Adipocyte (in vitro differentiated cells): ENCODE measurements at regions not wholly inside any gene's neighbourhood (a gene's known extent, or its start where the extent isn't known, plus 50 kb on each side); places are given as distances from the start of the nearest gene placed in this dataset.
"Not testable (repeated sequence)": the region's sequence is repeated elsewhere in the genome, so short reads cannot be mapped to it uniquely, and the experiment has no call there.

Experiments
- DNase-seq: peaks from one replicate; pipeline ENCODE4 v3.0.0-alpha.2; 2015; ENCODE audit warnings: low read depth
- H3K27me3 ChIP-seq: replicated peaks from 2 replicates; pipeline ENCODE4 v1.7.0; 2013; ENCODE audit warnings: mild to moderate bottlenecking, low read length, moderate library complexity; ENCODE audit not compliant: control insufficient read depth, insufficient read depth
- H3K36me3 ChIP-seq: 2 replicates; pipeline ENCODE4 v1.7.0; 2013; ENCODE audit warnings: low read length, mild to moderate bottlenecking, moderate library complexity; ENCODE audit not compliant: control insufficient read depth, insufficient read depth, severe bottlenecking
- H3K4me1 ChIP-seq: 2 replicates; pipeline ENCODE4 v1.7.0; 2013; ENCODE audit warnings: mild to moderate bottlenecking, low read length, moderate library complexity; ENCODE audit not compliant: control insufficient read depth, insufficient read depth
- H3K4me3 ChIP-seq: 2 replicates; pipeline ENCODE4 v1.7.0; 2013; ENCODE audit warnings: mild to moderate bottlenecking, low read length, moderate library complexity
- H3K9ac ChIP-seq: 2 replicates; pipeline ENCODE4 v1.7.0; 2013; ENCODE audit warnings: mild to moderate bottlenecking, low read length, moderate library complexity
- H3K9me3 ChIP-seq: 2 replicates; pipeline ENCODE4 v1.7.0; 2013; ENCODE audit warnings: mild to moderate bottlenecking, low read length, moderate library complexity; ENCODE audit not compliant: control insufficient read depth

DNA sequence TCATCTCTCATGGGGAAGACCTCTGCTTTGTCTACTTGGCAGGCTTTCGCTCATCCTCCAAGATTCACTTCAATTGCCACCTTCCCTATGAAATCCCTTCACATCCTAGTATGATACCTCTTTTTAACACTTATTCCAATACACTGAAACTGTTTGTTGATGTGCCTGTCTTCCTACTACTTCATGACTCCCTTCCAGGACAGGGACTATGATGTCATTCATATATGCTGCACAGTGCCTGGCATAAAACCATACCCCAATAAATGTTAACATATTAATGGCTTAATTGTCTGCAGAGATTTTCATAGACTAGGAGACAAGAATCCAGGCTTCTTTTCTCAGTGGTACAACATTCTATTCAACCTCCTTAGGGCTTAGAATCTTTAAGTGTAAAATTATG is 215.5 kb downstream of the ZNF608 start:
- no peaks in the 10 kb centered on the region for H3K27me3 ChIP-seq
- H3K9me3 ChIP-seq, result no peaks in the 10 kb centered on the region
- H3K36me3 ChIP-seq, result no peaks in the 10 kb centered on the region
- no peak for DNase-seq
- H3K4me3 ChIP-seq, result no peak overlapping the region
- H3K4me1 ChIP-seq, result peaks cover 18% of the 10 kb centered on the region
- H3K9ac ChIP-seq, result no peak overlapping the region

DNA sequence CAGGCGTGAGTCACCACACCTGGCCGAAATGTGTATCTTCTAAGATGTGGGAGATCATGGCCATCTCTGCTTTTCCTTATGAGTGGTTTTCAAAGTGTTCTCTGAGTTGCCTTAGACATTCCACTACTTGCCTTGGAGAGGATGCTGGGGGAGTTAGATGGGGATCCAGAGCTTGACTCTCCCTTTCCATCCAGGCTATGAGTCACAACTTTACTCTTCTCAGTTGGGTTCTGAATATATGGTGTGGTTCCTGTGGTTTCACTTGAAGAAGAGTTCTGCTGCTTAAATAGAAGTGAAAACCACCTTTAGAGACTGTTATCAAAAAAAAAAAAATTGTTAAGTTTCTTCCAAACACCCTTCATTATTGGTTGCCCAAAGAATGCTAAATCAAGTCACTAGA is 217.6 kb downstream of the ZNF608 start:
- Histone ChIP-seq H3K36me3 (no peaks in the 10 kb centered on the region), H3K27me3 (no peaks in the 10 kb centered on the region), H3K4me1 (peaks cover 18% of the 10 kb centered on the region), H3K9ac (no peak overlapping the region), H3K4me3 (no peak overlapping the region), H3K9me3 (no peaks in the 10 kb centered on the region)
- no peak for DNase-seq

DNA sequence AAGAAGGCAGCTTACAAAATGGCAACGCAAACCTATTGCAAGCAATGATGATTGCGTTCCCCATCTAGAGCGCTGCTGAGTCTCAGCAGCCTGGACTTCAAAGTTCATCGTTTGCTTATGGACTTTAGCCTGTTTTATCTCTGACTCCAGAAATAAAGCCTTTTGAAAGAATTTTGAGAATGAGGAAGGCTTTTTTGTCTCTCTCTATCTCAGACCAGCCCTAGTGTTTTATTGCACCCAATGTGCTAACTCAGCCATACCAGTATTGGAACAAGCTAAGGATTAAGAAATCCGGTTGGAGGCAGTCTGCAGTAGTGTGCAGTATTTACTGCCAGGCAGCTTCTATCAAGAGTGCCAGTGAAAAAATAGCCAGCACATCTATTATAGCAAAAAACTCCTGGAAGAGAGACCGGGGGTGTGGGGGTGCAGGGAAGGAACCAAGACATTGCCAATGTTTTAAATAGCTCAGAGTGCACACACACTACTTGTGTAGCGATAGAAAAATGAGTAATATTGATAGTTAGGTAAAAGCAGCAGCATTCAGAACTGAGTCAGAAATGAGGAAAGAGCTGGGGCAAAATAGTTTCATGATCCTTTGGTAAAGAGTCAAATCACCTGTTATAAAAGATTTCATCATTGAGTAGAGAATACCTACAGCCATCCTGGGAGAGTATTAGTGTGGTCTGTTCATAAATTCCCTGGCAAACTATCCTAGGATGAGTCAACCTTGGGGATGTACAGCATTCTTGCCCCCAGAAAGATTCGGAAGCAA is 219.0 kb downstream of the ZNF608 start:
- Histone ChIP-seq H3K9ac (no peak overlapping the region), H3K4me3 (no peak overlapping the region), H3K9me3 (no peaks in the 10 kb centered on the region), H3K27me3 (no peaks in the 10 kb centered on the region), H3K36me3 (no peaks in the 10 kb centered on the region), H3K4me1 (peaks cover 23% of the 10 kb centered on the region)
- no peak for DNase-seq

DNA sequence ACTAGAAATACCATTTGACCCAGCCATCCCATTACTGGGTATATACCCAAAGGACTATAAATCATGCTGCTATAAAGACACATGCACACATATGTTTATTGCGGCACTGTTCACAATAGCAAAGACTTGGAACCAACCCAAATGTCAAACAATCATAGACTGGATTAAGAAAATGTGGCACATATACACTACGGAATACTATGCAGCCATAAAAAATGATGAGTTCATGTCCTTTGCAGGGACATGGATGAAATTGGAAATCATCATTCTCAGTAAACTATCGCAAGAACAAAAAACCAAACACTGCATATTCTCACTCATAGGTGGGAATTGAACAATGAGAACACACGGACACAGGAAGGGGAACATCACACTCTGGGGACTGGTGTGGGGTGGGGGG is 220.4 kb downstream of the ZNF608 start:
- H3K4me1 ChIP-seq, result peaks cover 23% of the 10 kb centered on the region
- not testable (repeated sequence) for H3K9me3 ChIP-seq, H3K27me3 ChIP-seq, H3K9ac ChIP-seq, H3K4me3 ChIP-seq, H3K36me3 ChIP-seq, DNase-seq

DNA sequence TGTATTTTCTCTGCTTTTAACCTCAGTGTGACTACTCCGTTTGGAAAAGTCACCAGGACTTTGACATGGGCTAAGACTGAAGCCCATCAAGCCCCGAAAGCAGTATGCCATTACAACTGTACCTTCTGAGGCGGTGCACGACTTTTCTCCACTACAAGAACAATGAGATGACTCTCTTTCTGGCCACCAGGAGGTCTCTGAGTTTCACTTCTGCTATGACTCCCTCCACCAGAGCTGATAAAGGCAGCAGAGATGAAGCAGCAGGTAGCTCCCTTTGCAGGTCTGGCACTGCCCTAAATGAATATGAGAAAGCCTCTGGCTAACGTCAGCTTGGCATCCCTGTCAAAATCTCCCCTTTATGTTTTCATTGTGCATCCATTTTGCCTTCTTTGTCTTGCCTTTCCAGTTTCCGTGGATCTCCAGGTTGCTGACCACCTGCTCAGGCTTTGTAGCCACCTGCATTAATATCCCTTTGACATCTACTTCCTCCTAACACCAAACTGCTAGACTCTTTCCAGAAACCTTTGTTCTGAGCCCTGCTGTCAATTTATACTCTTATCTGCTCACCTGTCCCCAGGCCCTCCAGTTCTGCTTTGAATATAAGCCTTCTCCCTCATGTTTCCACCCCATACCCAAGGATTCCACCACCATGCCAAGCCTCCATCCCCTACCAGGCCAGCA is 221.7 kb downstream of the ZNF608 start:
- Histone ChIP-seq H3K4me3 (no peak overlapping the region), H3K4me1 (peaks cover 29% of the 10 kb centered on the region), H3K36me3 (no peaks in the 10 kb centered on the region), H3K9ac (no peak overlapping the region), H3K9me3 (no peaks in the 10 kb centered on the region), H3K27me3 (no peaks in the 10 kb centered on the region)
- no peak for DNase-seq

DNA sequence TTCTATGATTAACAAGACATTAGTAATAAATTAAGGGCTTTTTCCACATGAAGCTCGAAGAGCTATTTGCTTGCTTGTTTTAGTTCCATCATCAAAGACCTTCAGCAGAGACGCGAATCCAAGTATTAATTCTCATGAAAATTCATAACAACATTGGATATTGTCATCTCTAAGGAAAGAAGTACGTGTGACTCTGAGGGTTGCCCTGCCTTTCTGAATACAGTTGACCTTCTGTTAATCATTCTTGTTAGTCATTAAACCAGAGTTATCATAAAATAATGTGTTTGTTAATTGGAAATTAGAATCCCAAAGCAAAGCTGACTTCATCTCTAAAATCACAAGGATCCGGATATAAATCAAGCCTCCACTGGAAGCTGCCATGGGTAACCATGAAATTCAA is 222.5 kb downstream of the ZNF608 start:
- no peak for DNase-seq
- no peak overlapping the region for H3K9ac ChIP-seq
- H3K4me1 ChIP-seq, result peaks cover 36% of the 10 kb centered on the region
- no peaks in the 10 kb centered on the region for H3K27me3 ChIP-seq
- H3K9me3 ChIP-seq, result no peaks in the 10 kb centered on the region
- H3K4me3 ChIP-seq, result no peak overlapping the region
- no peaks in the 10 kb centered on the region for H3K36me3 ChIP-seq

DNA sequence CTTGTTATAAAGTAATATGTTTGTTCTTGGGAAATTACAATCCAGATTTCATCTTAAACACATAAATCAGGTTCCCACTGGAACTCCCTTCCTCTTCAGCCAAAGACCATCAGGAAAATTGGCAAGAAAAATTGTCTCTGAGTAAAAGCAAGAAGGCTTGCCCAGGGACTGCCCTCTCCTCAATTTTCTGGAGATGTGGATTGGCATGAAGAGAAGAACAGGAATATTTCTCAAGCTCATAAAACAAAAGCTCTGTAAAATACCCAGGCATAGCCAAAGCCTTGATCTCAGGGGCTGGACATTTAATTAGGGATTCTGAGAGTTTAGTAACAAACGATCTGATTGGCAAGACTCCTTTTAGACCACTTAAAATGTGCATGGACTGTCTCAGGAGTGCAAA is 223.4 kb downstream of the ZNF608 start:
- Histone ChIP-seq H3K36me3 (no peaks in the 10 kb centered on the region), H3K9me3 (no peaks in the 10 kb centered on the region), H3K4me3 (no peak overlapping the region), H3K4me1 (peaks cover 37% of the 10 kb centered on the region), H3K9ac (no peak overlapping the region), H3K27me3 (no peaks in the 10 kb centered on the region)
- no peak for DNase-seq

DNA sequence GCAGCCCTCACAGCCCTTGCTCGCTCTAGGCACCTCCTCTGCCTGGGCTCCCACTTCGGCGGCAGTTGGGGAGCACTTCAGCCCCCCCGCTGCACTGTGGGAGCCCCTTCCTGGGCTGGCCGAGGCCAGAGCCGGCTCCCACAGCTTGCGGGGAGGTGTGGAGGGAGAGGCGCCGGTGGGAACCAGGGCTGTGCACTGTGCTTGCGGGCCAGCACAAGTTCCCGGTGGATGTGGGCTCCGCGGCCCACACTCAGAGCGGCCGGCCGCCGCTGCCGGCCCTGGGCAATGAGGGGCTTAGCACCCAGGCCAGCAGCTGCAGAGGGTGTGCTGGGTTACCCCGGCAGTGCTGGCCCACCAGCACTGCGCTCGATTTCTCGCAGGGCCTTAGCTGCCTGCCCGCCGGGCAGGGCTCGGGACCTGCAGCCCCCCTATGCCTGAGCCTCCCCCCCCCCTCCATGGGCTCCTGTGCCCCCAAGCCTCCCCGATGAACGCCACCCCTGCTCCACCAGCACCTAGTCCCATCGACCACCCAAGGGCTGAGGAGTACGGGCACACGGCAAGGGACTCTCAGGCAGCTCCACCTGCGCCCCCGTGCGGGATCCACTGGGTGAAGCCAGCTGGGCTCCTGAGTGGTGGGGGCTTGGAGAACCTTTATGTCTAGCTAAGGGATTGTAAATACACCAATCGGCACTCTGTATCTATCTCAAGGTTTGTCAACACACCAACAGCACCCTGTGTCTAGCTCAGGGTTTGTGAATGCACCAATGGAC is 224.8 kb downstream of the ZNF608 start:
- H3K9ac ChIP-seq, result no peak overlapping the region
- DNase-seq, result no peak
- H3K27me3 ChIP-seq, result no peaks in the 10 kb centered on the region
- H3K4me1 ChIP-seq, result peaks cover 30% of the 10 kb centered on the region
- no peak overlapping the region for H3K4me3 ChIP-seq
- H3K36me3 ChIP-seq, result no peaks in the 10 kb centered on the region
- no peaks in the 10 kb centered on the region for H3K9me3 ChIP-seq

DNA sequence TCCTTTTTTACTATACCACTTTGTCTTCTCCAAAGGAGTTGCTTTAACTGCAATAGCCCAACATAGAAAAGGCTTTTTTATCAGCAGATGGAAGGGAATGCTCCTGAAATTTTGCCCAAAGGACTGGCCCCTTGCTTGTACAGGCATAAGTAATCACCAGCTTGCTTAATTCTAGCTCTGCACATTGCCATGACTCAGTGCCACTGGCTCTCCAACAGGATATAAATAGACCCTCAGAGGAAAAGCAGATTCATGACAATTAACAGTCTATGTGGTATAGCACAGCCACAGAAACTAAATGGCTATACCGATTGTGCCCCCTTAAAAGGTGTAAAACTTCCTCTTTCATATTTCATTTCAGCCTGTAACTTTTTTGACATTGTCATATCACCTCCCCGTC is 227.0 kb downstream of the ZNF608 start:
- Histone ChIP-seq H3K4me3 (peak overlapping the region; percentile 36), H3K27me3 (no peaks in the 10 kb centered on the region), H3K4me1 (peaks cover 46% of the 10 kb centered on the region), H3K9me3 (no peaks in the 10 kb centered on the region), H3K9ac (peak overlapping the region; percentile 17), H3K36me3 (no peaks in the 10 kb centered on the region)
- peak; percentile 90 for DNase-seq

DNA sequence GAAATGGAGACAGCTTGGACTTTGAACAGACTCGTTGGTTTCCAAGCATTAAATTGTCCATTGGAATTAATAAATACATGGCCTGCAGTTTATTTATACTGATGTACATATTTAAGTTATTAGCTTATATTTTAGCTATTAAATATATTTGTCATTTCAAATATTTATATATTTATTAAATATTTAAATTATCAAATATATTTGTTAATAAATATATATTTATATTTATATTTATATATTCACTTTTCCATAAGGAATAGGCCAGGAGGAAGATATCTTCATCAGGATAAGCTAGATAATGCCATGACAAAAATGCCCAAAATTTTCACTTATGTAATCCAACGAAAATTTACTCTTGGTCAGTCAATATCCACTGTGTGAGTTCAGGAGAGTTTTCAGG is 229.9 kb downstream of the ZNF608 start:
- H3K9me3 ChIP-seq, result no peaks in the 10 kb centered on the region
- no peak overlapping the region for H3K9ac ChIP-seq
- no peak for DNase-seq
- no peaks in the 10 kb centered on the region for H3K36me3 ChIP-seq
- no peak overlapping the region for H3K4me3 ChIP-seq
- H3K4me1 ChIP-seq, result peaks cover 66% of the 10 kb centered on the region
- H3K27me3 ChIP-seq, result no peaks in the 10 kb centered on the region

DNA sequence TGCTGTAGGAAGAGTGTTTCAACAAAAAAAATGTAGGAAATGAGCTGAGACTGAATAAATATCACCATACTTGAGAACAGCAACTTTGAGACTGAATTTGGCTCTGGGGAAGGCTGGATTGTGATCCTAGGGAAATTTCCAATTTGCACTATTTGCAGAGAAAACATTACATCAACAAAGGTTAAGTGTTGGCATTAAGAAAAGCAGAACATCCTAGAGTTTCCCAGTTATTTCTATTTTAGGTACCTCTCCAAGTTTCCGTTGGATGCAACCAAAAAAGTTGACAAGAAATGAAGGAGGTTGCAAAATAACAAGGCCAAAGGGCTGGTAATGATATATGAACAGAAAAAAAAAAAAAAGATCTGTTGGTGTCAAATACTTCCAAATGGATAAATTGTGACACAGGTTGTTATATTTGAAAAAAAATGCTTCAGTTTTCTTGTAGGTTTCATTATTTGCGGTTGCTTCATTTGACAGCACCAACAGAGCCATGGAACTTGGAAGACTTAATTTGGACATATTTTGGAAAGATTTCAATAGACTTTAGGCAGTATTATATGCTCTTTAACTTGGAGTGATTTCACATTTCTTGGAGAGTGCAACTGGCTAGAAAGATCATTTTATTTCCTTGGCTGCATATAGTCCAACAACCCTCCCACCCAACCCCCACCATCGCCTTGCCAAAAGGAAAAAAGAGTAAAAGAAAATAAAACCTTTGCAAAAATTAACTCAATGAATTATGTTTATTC is 230.8 kb downstream of the ZNF608 start:
- H3K27me3 ChIP-seq, result no peaks in the 10 kb centered on the region
- H3K4me1 ChIP-seq, result peaks cover 66% of the 10 kb centered on the region
- H3K4me3 ChIP-seq, result no peak overlapping the region
- H3K9ac ChIP-seq, result no peak overlapping the region
- peak; percentile 43 for DNase-seq
- H3K9me3 ChIP-seq, result no peaks in the 10 kb centered on the region
- no peaks in the 10 kb centered on the region for H3K36me3 ChIP-seq
